GM21825 (cell line): ENCODE measurements at regions not wholly inside any gene's neighbourhood (a gene's known extent, or its start where the extent isn't known, plus 50 kb on each side); places are given as distances from the start of the nearest gene placed in this dataset.
"Not testable (repeated sequence)": the region's sequence is repeated elsewhere in the genome, so short reads cannot be mapped to it uniquely, and the experiment has no call there.

Source experiments
- ATAC-seq: cut with Tn5 transposase; IDR thresholded peaks from one replicate; pipeline ENCODE4 v1.9.1; 2021; ENCODE audit warnings: mild to moderate bottlenecking, moderate library complexity; ENCODE audit not compliant: unreplicated experiment

DNA sequence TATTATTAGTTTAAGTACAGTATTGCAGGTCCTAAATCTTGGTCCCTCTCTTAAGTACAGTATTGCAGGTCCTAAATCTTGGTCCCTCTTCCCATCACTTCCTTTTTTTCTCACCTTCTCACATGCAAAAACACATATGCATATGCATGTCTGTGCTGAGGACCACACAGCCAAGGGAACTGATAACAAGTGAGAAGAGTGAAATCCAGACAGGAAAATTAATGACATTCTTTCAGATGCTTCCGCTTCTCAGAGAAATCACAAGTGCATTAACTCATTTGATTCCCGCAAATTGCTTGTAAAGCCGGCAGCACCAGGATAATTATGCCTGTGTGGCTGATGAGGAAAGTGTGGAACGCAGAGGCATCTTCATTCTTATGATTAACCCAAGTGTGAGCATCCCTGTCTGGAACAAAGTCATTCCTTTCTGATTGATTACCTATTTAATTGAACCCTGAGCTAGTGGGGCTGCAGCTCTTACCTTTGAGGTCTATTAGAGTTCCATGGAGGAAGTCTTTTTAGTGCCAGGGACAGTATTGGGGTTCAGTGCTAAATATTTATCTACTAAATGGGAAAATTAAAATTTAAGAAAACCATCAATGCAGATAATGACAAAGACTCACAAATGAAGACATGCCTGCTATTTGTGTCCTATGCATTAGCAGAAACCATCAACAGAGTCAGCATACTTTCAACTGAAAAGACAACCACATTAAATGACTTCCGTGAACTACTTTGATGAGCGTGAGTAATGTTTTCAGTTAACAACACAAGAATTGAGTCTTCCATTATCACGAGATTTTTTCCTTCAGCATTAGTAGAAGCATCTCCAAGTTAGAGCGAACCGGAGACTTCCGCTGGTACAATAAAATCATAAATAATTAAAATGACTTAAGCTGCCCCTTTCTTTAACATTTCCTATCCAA is 220.4 kb upstream of the SLC35G4 start:
- ATAC-seq: no peak

DNA sequence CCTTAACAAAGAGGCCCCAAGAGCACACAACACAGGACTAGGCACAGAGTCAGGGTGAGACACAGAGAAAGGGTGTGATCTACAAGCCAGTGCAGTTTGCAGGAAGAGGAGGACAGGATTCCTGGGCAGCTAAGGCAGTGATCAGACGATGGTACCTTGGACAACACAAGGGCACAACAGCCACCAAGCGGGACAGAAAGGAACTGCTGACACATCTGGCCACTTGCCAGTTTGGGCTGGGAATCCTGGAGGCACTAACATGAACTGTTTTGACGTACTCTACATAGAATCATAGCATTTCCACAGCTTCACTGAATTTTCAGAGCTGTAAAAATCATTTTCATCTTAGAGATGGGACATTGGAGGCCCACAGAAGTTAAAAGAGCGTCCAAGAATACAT is 221.5 kb upstream of the SLC35G4 start:
- ATAC-seq: no peak

DNA sequence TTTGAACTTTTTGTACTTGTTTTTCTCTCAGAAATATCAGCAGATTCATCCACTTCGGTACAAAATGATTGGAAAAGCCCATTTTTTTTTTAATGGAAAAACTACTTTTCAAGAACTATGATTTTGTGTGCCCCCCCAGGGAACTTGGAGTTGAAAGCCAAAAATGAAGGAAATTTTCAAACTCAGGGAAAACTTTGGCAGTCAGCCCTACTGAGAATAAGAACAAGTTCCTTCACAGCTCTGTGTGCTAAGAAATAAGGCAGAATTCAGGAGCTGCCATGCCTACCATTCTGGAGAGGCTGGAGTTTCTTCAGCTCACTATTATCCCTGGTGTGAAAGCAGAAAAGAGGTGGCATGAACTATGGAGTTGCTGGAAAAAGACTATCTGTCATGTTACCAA is 226.0 kb upstream of the SLC35G4 start:
- no peak for ATAC-seq

DNA sequence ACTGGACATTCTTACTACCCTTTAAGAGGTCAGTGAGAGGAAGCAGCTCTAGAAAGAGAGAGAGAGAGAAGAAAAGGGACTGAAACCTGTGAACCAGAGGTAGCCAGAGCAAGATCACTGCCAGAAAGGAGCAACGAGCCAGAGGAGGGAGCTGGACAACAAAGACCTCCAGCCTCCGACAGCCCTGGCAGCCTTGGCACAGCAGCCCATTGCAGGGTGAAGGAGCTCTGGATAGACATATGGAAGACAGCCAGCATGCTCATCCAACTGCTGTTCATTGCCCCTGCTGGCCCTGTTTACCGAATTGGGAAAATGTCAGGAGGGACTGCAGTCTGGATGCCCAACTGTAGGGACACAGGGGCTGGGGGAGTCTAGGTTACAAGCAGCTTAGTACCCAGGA is 228.4 kb upstream of the SLC35G4 start:
- no peak for ATAC-seq

DNA sequence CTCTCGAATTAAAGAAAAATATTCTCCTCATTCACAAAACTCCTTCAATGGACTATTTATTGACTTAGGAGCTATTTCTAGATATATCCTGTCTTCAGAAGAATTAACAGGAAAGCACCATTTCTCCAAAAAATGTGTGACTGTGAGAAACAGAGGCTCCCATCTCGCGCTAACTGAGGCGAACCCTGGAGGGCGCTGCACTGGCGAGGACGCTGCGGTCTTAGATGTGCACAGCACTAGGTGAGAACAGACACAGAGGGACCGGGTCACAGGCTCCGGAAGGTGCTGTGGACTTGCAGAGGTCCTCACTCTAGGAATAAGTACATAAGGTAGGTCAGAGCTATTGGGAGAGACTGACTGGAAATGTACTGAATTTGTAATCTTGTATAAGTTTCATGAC is 229.7 kb upstream of the SLC35G4 start:
- ATAC-seq: no peak

DNA sequence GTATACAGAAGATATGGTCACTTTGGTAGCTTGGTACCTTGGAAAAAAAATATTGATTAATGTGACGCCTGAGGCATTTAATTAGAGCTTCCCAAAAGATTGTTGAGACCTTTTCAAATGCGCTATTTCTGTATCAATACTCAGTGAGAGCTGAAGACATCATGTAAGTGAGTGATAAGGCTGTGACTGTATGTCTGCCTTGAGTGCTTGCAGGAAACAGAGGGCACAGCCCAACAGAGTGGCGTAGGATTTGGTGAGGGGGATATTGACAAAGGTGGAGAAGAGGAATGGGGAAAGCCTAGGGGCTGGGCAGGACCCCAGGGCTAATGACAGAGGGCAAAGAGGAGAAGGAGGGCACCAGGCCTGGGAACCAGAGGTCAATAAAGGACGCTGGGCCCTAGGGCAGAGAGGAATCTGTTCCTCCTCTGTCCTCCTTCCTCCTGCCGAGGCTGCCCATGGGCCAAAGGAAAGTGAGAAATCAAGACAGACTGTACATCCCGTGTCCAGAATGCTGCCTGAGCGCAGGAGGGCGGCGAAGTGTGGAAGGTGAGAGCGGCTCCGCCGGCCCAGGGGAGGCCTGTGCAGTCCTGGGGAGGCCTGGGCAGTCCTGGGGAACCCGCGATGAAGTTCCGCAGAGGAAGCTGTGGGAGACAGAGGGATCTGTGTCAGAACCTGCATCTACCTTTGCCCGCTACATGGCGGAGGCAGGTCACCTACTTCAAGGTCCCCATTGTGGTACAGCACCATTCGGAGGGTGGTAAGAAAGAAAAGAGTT is 228.6 kb upstream of the PIEZO2 start:
- no peak for ATAC-seq

DNA sequence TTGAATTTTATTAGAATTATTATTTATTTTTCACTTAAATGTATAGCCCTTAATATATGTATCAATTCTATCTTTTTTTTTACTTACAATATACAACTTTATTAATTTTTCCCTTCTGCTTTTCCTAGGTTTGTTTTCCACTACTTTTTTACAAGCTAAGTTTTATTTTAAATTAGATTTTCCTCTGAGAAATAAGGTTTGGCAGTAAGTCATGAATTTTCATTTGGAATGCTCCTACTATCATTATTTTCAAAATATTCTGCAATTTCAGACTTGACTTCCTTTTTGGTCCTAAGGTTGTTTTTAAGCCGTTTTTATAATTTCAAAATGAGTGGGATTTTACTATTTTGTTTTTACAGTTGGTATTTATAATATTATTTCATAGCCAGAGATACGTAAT is 222.8 kb upstream of the PIEZO2 start:
- no peak for ATAC-seq

DNA sequence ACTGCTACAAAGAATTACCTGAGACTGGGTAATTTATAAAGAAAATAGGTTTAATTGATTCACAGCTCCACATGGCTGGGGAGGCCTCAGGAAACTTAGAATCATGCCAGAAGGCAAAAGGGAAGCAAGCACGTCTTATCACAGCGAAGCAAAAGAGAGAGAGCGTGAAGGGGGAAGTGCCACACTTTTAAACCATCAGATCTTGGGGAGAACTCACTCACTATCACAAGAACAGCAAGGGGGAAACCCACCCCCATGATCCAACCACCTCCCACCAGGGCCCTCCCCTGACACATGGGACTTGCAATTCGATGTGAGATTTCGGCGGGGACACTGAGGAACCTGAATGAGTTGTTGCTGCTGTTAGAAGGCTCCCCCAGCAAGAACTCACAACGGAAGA is 220.2 kb upstream of the PIEZO2 start:
- no peak for ATAC-seq

DNA sequence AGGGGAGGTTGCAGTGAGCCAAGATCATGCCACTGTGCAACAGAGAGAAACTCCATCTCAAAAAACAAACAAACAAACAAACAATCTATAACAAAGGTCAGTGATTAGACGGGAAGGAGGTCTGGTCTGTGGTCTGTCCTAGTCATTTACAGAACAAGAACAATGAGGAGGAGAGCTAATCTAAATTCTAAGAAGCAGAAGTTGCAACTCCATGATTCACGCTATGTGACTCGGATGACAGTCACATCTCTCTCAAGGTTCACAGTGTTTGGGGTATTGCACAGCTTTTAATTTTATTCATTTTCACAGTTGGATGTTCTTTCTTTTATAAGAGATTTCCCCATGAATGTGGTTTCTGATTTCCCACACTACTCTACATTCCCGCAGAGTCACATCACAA is 218.7 kb upstream of the PIEZO2 start:
- no peak for ATAC-seq

DNA sequence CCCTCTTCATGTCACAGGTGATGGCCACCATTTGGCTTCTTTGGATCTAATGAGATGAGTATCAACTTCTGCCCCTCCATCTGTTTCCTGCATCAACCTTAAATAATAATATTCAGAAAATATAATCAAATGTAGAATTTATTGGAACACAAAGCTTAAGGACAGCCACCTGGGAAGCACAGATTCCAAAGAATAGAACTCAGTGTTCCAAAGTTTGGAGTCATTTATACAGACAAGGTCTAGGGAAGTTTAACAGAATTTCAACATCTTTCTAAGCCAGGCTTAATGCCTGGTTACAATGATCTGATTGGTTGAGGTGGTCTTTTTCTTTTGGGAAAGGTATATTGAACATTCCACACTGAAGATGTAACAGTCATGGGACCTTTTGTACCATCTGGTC is 218.0 kb upstream of the PIEZO2 start:
- no peak for ATAC-seq

DNA sequence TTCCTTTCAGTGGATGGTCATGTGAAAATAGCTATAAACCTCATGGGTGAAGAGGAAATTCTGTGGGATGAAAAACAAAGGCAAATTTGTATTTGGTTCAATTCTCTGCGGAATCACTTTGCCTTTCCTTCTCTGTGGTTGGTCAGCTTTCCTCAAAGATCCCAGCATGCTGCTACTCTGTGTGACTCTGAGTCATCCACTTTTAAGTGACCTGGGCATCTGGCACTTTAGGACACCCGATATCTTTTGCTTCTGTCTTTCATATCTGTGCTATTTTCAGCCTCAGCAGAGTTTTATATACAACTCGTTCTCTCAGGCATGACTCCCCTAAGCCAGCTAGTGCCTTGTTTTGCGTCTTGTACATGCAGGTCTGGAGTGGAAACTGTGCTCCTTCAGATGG is 217.0 kb upstream of the PIEZO2 start:
- ATAC-seq: no peak

DNA sequence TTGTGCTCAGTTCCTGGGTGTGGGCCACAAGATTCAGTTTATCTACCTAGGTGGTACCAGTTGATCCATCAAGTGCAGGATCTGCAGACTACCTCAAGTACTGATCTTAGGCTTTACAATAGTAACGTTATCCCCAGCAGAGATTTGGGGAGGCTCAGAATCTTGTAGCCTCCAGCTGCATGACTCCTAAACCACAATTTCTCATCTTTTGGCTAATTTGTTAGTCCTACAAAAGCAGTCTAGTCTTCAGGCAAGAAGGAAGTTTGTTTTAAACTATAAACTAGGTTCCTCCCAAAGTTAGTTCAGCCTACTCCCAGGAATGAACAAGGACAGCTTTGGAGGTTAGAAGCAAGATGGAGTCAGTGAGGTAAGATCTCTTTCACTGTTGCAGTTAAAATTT is 213.5 kb upstream of the PIEZO2 start:
- ATAC-seq: no peak

DNA sequence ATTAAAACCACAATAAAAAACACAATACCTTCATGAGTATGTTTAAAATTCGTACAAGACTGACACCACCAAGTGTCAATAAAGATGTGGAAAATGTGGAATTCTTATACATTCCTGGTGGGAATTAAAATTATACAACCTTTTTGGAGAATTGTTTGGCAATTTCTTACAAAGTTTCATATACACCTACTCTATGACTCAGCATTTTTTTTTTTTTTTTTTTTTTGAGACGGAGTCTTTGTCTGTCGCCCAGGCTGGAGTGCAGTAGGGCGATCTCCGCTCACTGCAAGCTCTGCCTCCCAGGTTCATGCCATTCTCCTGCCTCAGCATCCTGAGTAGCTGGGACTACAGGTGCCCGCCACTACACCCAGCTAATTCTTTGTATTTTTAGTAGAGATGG is 212.5 kb upstream of the PIEZO2 start:
- not testable (repeated sequence) for ATAC-seq

DNA sequence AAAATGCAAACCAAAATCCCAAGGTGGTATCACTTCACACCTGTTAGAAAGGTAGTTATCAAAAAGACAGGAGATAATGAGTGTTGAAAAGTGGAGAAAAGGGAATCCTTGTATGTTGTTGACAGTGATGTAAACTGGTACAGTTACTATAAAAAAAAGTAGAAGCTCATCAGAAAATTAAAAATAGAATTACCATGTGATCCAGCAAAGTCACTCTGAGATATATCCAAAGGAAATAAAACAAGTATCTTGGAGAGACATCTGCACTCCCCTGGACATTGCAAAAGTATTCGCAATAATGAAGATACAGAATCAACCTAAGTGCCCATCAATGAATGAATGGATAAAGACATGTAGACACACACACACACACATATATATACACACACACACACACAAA is 208.3 kb upstream of the PIEZO2 start:
- ATAC-seq: no peak

DNA sequence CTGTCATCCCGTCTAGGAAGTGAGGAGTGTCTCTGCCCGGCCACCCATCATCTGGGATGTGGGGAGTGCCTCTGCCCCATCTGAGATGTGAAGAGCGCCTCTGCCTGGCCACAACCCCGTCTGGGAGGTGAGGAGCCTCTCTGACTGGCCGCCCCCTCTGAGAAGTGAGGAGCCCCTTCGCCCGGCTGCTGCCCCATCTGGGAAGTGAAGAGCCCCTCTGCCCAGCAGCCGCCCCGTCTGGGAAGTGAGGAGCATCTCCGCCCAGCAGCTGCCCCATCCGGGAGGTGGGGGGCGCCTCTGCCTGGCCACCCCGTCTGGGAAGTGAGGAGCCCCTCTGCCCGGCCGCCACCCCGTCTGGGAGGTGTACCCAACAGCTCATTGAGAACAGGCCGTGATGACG is 195.2 kb upstream of the PIEZO2 start:
- ATAC-seq: not testable (repeated sequence)

DNA sequence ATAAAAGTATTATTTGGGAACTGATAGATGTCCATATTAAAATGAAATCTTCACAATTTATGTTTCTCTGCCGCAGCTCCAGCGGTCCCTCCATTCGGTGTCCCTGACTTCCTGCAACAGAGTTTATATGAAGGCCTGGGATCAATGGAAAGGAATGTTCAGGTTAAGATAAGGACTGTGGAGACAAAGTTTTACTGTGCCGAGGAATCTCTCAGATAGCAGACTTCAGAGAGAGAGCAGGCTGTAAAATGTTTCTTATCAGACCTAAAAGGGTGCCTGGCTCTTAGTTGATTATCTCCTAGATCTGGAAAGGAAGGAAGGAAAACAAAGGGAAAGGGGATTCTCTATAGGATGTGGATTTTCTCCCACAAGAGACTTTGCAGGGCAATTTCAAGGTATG is 193.7 kb upstream of the PIEZO2 start:
- no peak for ATAC-seq

DNA sequence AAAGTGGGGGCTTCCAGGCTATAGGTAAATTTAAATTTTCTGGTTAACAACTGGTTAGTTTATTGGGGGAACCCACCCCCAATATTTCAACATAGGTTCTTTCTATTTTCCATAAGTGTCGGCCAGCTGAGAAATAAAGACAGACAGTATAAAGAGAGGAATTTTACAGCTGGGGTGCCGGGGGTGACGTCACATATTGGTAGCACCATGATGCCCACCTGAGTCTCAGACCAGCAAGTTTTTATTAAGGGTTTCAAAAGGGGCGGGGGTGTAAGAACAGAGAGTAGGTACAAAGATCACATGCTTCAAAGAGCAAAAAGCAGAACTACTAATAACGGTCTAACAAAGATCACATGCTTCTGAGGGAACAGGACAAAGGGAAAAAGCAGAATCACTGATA is 192.7 kb upstream of the PIEZO2 start:
- not testable (repeated sequence) for ATAC-seq

DNA sequence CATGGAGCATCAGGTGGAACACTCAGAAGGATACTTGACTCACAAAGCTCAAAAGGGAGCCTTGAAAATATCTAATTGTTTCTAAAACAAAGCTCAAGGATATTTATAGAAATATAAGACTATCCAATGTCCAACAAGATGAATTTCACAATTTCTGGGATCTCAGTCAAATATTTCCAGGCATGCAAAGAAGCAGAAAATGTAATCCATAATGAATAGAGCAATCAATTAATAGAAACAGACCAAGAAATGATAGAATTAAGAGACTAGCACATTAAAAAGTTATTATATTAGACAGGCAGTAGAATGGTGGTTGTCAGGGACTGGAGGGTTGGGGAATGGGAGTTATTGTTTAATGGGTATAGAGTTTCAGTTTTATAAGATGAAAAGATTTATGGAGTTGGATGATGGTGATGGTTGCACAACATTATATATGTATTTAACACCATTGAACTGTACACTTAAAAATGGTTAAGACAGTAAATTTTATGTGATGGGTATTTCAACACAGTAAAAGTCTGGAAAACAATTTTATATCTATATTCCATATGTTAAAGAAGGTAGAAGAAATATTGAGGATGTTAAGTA is 189.9 kb upstream of the PIEZO2 start:
- no peak for ATAC-seq

DNA sequence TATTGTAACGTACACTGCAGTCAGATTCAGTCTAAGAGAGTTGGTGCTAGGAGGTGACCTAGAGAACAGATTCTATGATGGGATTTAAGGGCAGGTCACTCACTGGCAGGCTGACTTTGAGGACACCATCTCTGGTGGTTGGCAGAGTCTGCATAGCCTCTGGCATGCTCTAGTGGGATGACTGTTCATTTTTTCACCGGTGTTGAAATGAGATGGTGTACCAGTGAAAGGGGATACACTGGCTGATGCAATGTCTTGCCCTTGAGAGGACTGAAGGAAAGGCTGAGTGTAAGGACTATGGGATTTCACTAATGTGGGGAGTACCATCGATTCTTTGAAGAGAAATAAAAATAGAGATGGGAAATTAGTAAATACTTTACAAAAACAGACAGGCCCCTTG is 186.9 kb upstream of the PIEZO2 start:
- no peak for ATAC-seq

DNA sequence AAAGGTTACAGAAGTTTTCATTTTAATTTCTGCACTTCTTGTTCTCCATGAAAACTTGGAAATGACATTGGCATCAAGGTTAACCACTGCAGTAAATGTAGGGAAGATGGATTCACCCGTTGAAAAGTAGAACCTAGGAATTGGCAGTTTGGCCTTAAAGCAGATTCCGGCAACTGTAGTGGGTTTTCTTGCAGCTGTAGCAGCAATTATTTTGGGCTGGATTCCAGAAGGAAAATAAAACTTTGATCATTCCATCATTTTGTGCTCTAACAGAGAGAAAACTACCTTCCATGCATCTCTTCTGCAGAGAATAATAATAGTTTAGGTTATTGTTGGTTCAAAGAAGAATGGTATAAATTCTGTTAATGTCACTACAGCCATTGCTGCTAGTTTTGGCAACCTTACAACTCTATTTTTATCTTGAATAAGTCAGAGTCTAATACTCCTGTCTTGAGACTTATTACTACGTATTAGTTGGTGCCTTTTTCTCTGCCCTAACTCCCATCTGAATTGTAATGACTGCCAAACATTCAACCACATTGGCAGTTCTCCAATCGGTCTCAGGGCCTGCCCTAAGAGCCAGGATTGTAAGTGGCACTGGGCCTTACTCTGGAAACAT is 178.1 kb upstream of the PIEZO2 start:
- ATAC-seq: no peak
